Ascending aorta (tissue), 2 donors: ENCODE measurements at regions not wholly inside any gene's neighbourhood (a gene's known extent, or its start where the extent isn't known, plus 50 kb on each side); places are given as distances from the start of the nearest gene placed in this dataset.
A peak's percentile ranks its signal among the peaks of the same experiment; 100 is the strongest.

ENCODE experiments used
- DNase-seq, 2 donors: peaks; one replicate each; pipeline ENCODE4 v3.0.0-alpha.2; 2019; ENCODE audit warnings: low spot score in 2 of 2
- H3K27ac ChIP-seq, 2 donors: fragments of 200-600 bp; sonication (generic); one replicate each; pipeline ENCODE4 v1.5.1; 2016 to 2017; ENCODE audit warnings: mild to moderate bottlenecking in 1 of 2
- H3K27me3 ChIP-seq: fragments of 200-600 bp; sonication (generic); one replicate; pipeline ENCODE4 v1.5.1; 2017
- H3K36me3 ChIP-seq, 2 donors: fragments of 200-600 bp; sonication (generic); one replicate each; pipeline ENCODE4 v1.5.1; 2016
- H3K4me1 ChIP-seq, 2 donors: fragments of 200-600 bp; sonication (generic); one replicate each; pipeline ENCODE4 v1.5.1; 2016 to 2017; ENCODE audit warnings: mild to moderate bottlenecking in 1 of 2
- H3K4me3 ChIP-seq, 2 donors: fragments of 200-600 bp; sonication (generic); one replicate each; pipeline ENCODE4 v1.5.1; 2016 to 2017; ENCODE audit warnings: mild to moderate bottlenecking in 1 of 2
- H3K9me3 ChIP-seq, 2 donors: fragments of 200-600 bp; sonication (generic); one replicate each; pipeline ENCODE4 v1.5.1; 2016
- CTCF ChIP-seq, 3 experiments: fragments of 200-600 bp in 2 of 3; fragments of 450-650 bp in 1 of 3; sonication (generic) in 2 of 3; IDR thresholded peaks; one replicate each; pipeline ENCODE4 v1.5.1; 2016 to 2019; ENCODE audit warnings: antibody characterized with exemption in 3 of 3, mild to moderate bottlenecking in 1 of 3, moderate library complexity in 1 of 3
- intact Hi-C: fragments of 100-400 bp; cut with DNase I; formaldehyde crosslinking; loops from one replicate; pipeline ENCODE4 v1.15.1; 2023

- peak overlapping the region; percentile 9 to 55 for H3K27ac ChIP-seq
- intact Hi-C loops, result no loop called here
Measured at GRCh38 chr17:77880711-77881450, 77.6 kb upstream of the TNRC6C start.

GRCh38 chr17:77881545-77881944, 77.0 kb upstream of the TNRC6C start:
- Histone ChIP-seq H3K4me1 (peaks cover 0 to 18% of the 10 kb centered on the region in 2 donors), H3K36me3 (no peaks in the 10 kb centered on the region), H3K4me3 (no peak overlapping the region), H3K9me3 (peaks cover 0 to under 1% of the 10 kb centered on the region in 2 donors), H3K27ac (peak overlapping the region; percentile 9 to 55), H3K27me3 (no peaks in the 10 kb centered on the region)
- DNase-seq, result peak; percentile 43 to 91
- TF ChIP-seq CTCF (IDR thresholded peaks at IDR 0.05), result no peak
- intact Hi-C loops, result no loop called here

More at GRCh38 chr17:77880711-77881450, 77.6 kb upstream of the TNRC6C start:
- DNase-seq, result no peak
- Histone ChIP-seq H3K4me3 (no peak overlapping the region), H3K27me3 (no peaks in the 10 kb centered on the region), H3K9me3 (peaks cover 0 to 7% of the 10 kb centered on the region in 2 donors), H3K4me1 (peaks cover 0 to 18% of the 10 kb centered on the region in 2 donors), H3K36me3 (no peaks in the 10 kb centered on the region)
- no peak for TF ChIP-seq CTCF (IDR thresholded peaks at IDR 0.05)

- Histone ChIP-seq H3K4me3 (no peak overlapping the region), H3K36me3 (no peaks in the 10 kb centered on the region), H3K27ac (no peak overlapping the region), H3K27me3 (no peaks in the 10 kb centered on the region), H3K4me1 (peaks cover 0 to 20% of the 10 kb centered on the region in 2 donors), H3K9me3 (no peaks in the 10 kb centered on the region)
- no peak for DNase-seq
- TF ChIP-seq CTCF (IDR thresholded peaks at IDR 0.05), result no peak
- intact Hi-C loops, result no loop called here
Measured at GRCh38 chr17:77882040-77882439, 76.5 kb upstream of the TNRC6C start.

- peaks cover 0 to 24% of the 10 kb centered on the region in 2 donors for H3K4me1 ChIP-seq
- no peak for TF ChIP-seq CTCF (IDR thresholded peaks at IDR 0.05)
- peak; percentile 52 to 86 for DNase-seq
- no peaks in the 10 kb centered on the region for H3K36me3 ChIP-seq
- H3K9me3 ChIP-seq, result no peaks in the 10 kb centered on the region
- intact Hi-C loops, result no loop called here
- no peaks in the 10 kb centered on the region for H3K27me3 ChIP-seq
- no peak overlapping the region for H3K4me3 ChIP-seq
- peak overlapping the region; percentile 6 to 41 for H3K27ac ChIP-seq
Measured at GRCh38 chr17:77882481-77883212, 75.9 kb upstream of the TNRC6C start.

- Histone ChIP-seq H3K36me3 (no peaks in the 10 kb centered on the region), H3K9me3 (no peaks in the 10 kb centered on the region), H3K27ac (peak overlapping the region; percentile 6 to 41), H3K27me3 (no peaks in the 10 kb centered on the region), H3K4me1 (peaks cover 0 to 24% of the 10 kb centered on the region in 2 donors), H3K4me3 (no peak overlapping the region)
- DNase-seq, result no peak
- TF ChIP-seq CTCF (IDR thresholded peaks at IDR 0.05), result no peak
- intact Hi-C loops, result no loop called here
Measured at GRCh38 chr17:77883213-77883650, 75.3 kb upstream of the TNRC6C start.
